Upper lobe of right lung (tissue), 1 donor: ENCODE measurements at regions not wholly inside any gene's neighbourhood (a gene's known extent, or its start where the extent isn't known, plus 50 kb on each side); places are given as distances from the start of the nearest gene placed in this dataset.

Source experiments
- ATAC-seq: fragments of 200-7000 bp; cut with Tn5 transposase; one replicate; pipeline ENCODE4 v1.9.1; 2020; ENCODE audit warnings: mild to moderate bottlenecking, moderate library complexity
- DNase-seq: peaks from one replicate; pipeline ENCODE4 v3.0.0-alpha.2; 2020
- H3K27ac ChIP-seq: fragments of 200-600 bp; one replicate; pipeline ENCODE4 v1.8.0; 2022
- H3K27me3 ChIP-seq: fragments of 200-600 bp; one replicate; pipeline ENCODE4 v1.8.0; 2022; ENCODE audit warnings: mild to moderate bottlenecking
- H3K36me3 ChIP-seq: fragments of 200-600 bp; one replicate; pipeline ENCODE4 v1.8.0; 2022
- H3K4me1 ChIP-seq: fragments of 200-600 bp; one replicate; pipeline ENCODE4 v1.8.0; 2022
- H3K4me3 ChIP-seq: fragments of 200-600 bp; one replicate; pipeline ENCODE4 v1.8.0; 2022; ENCODE audit warnings: mild to moderate bottlenecking
- H3K9me3 ChIP-seq: fragments of 200-600 bp; one replicate; pipeline ENCODE4 v1.8.0; 2022
- CTCF ChIP-seq: fragments of 200-600 bp; IDR thresholded peaks from one replicate; pipeline ENCODE4 v1.8.0; 2022; ENCODE audit warnings: antibody characterized with exemption
- intact Hi-C: fragments of 100-400 bp; cut with DNase I; formaldehyde crosslinking; loops from one replicate; pipeline ENCODE4 v1.11.0; 2022
- donor health status: DM: no; HTN: yes; CAD: no; lungs with severe emphysema.

- DNase-seq (no peak), ATAC-seq (no peak)
- intact Hi-C loops: no loop called here
- Histone ChIP-seq H3K27ac (no peak overlapping the region), H3K4me3 (no peak overlapping the region), H3K36me3 (no peaks in the 10 kb centered on the region), H3K9me3 (no peaks in the 10 kb centered on the region), H3K27me3 (no peaks in the 10 kb centered on the region), H3K4me1 (no peaks in the 10 kb centered on the region)
- no peak for TF ChIP-seq CTCF
These were observed 154.0 kb downstream of the RWDD3 start for GRCh38 chr1:95388031-95388430.

- no peak overlapping the region for H3K27ac ChIP-seq
- H3K27me3 ChIP-seq: no peaks in the 10 kb centered on the region
- ATAC-seq (no peak), DNase-seq (no peak)
- intact Hi-C loops: no loop called here
- no peaks in the 10 kb centered on the region for H3K36me3 ChIP-seq
- H3K9me3 ChIP-seq: no peaks in the 10 kb centered on the region
- no peak overlapping the region for H3K4me3 ChIP-seq
- TF ChIP-seq CTCF: no peak
- no peaks in the 10 kb centered on the region for H3K4me1 ChIP-seq
These were observed 159.4 kb downstream of the RWDD3 start for GRCh38 chr1:95393434-95393833.

GRCh38 chr1:95396557-95396956, 162.5 kb downstream of the RWDD3 start:
- no peak overlapping the region for H3K4me3 ChIP-seq
- H3K27me3 ChIP-seq: no peaks in the 10 kb centered on the region
- TF ChIP-seq CTCF: no peak
- H3K36me3 ChIP-seq: no peaks in the 10 kb centered on the region
- H3K4me1 ChIP-seq: no peaks in the 10 kb centered on the region
- H3K27ac ChIP-seq: no peak overlapping the region
- H3K9me3 ChIP-seq: no peaks in the 10 kb centered on the region
- DNase-seq (no peak), ATAC-seq (no peak)
- intact Hi-C loops: no loop called here

- TF ChIP-seq CTCF: no peak
- no peak for DNase-seq
- H3K27ac ChIP-seq: no peak overlapping the region
- no peaks in the 10 kb centered on the region for H3K4me1 ChIP-seq
- H3K36me3 ChIP-seq: no peaks in the 10 kb centered on the region
- intact Hi-C loops: no loop called here
- H3K9me3 ChIP-seq: no peaks in the 10 kb centered on the region
- no peak for ATAC-seq
- no peaks in the 10 kb centered on the region for H3K27me3 ChIP-seq
- H3K4me3 ChIP-seq: no peak overlapping the region
These were observed 168.8 kb downstream of the RWDD3 start for GRCh38 chr1:95402780-95403179.

GRCh38 chr1:95406279-95406678, 172.3 kb downstream of the RWDD3 start:
- Histone ChIP-seq H3K27ac (no peak overlapping the region), H3K27me3 (no peaks in the 10 kb centered on the region), H3K4me1 (no peaks in the 10 kb centered on the region), H3K9me3 (no peaks in the 10 kb centered on the region), H3K4me3 (no peak overlapping the region), H3K36me3 (no peaks in the 10 kb centered on the region)
- intact Hi-C loops: no loop called here
- no peak for ATAC-seq
- no peak for DNase-seq
- no peak for TF ChIP-seq CTCF

- H3K27me3 ChIP-seq: no peaks in the 10 kb centered on the region
- H3K4me1 ChIP-seq: no peaks in the 10 kb centered on the region
- no peaks in the 10 kb centered on the region for H3K9me3 ChIP-seq
- no peak overlapping the region for H3K4me3 ChIP-seq
- H3K36me3 ChIP-seq: no peaks in the 10 kb centered on the region
- DNase-seq (no peak), ATAC-seq (no peak)
- H3K27ac ChIP-seq: no peak overlapping the region
- no peak for TF ChIP-seq CTCF
- intact Hi-C loops: no loop called here
These were observed 173.3 kb downstream of the RWDD3 start for GRCh38 chr1:95407131-95407885.
